OCI-LY7 (cell line): ENCODE measurements at regions not wholly inside any gene's neighbourhood (a gene's known extent, or its start where the extent isn't known, plus 50 kb on each side); places are given as distances from the start of the nearest gene placed in this dataset.

Experiments
- BruUV-seq: library from RNA; stranded (reverse); fragments of 400-500 nt; replicated peaks from 2 replicates; lab custom pipeline; 2021; lab: Mats Ljungman, UMichigan
- CTCF ChIA-PET: fragments of 300-600 bp; sonication (Branson Sonifier 250); formaldehyde crosslinking; loops from one replicate; lab custom pipeline; 2022; ENCODE audit warnings: antibody characterized with exemption; ENCODE audit not compliant: unreplicated experiment; lab: Charles Lee
- POLR2A ChIA-PET: fragments of 300-600 bp; sonication (Branson Sonifier 250); formaldehyde crosslinking; loops from one replicate; lab custom pipeline; 2022; ENCODE audit warnings: antibody characterized with exemption; lab: Charles Lee
- DNase-seq: peaks from one replicate; pipeline ENCODE4 v3.0.0-alpha.2; 2015; ENCODE audit warnings: low spot score
- H2AFZ ChIP-seq: fragments of 200-600 bp; sonication (generic), shearing (Covaris generic); 2 replicates; pipeline ENCODE4 v1.6.1; 2014; ENCODE audit warnings: mild to moderate bottlenecking, antibody characterized with exemption, low read length, moderate library complexity
- H3K27ac ChIP-seq: fragments of 200-600 bp; sonication (generic); 2 replicates; pipeline ENCODE4 v1.5.1; 2014; ENCODE audit warnings: mixed run types, low read depth, mild to moderate bottlenecking, moderate library complexity, low read length, inconsistent platforms; ENCODE audit not compliant: poor library complexity, severe bottlenecking
- H3K36me3 ChIP-seq: fragments of 200-600 bp; sonication (generic); 2 replicates; pipeline ENCODE4 v1.6.1; 2014; ENCODE audit warnings: mild to moderate bottlenecking, antibody characterized with exemption, low read length, moderate library complexity, mixed read lengths; ENCODE audit not compliant: insufficient read depth
- H3K4me1 ChIP-seq: fragments of 200-600 bp; sonication (generic); 2 replicates; pipeline ENCODE4 v1.5.1; 2014; ENCODE audit warnings: mild to moderate bottlenecking, low read length; ENCODE audit not compliant: insufficient read depth, poor library complexity, severe bottlenecking
- H3K4me2 ChIP-seq: fragments of 200-600 bp; sonication (generic); 2 replicates; pipeline ENCODE4 v1.6.1; 2014; ENCODE audit warnings: mild to moderate bottlenecking, low read length
- H3K4me3 ChIP-seq: fragments of 200-600 bp; sonication (generic); 2 replicates; pipeline ENCODE4 v1.5.1; 2014; ENCODE audit warnings: mild to moderate bottlenecking, low read depth, low read length; ENCODE audit not compliant: poor library complexity, severe bottlenecking
- H3K79me2 ChIP-seq: fragments of 200-600 bp; sonication (generic); 2 replicates; pipeline ENCODE4 v1.6.1; 2016; ENCODE audit warnings: low read depth, mild to moderate bottlenecking, low read length, moderate library complexity, mixed read lengths; ENCODE audit not compliant: insufficient read depth
- H3K9me2 ChIP-seq: fragments of 200-600 bp; sonication (generic); 2 replicates; pipeline ENCODE4 v1.6.1; 2016; ENCODE audit warnings: mild to moderate bottlenecking, low read length, mixed read lengths; ENCODE audit not compliant: insufficient read depth
- H3K9me3 ChIP-seq: fragments of 200-600 bp; sonication (generic); 2 replicates; pipeline ENCODE4 v1.6.1; 2014; ENCODE audit warnings: mild to moderate bottlenecking, mixed run types, low read length, mixed read lengths
- H4K20me1 ChIP-seq: fragments of 200-600 bp; sonication (generic); 2 replicates; pipeline ENCODE4 v1.6.1; 2014; ENCODE audit warnings: mild to moderate bottlenecking, antibody characterized with exemption, low read length, moderate library complexity, mixed read lengths; ENCODE audit not compliant: insufficient read depth
- EZH2phosphoT487 ChIP-seq: fragments of 200-600 bp; sonication (generic); IDR thresholded peaks from 2 replicates; pipeline ENCODE4 v1.6.1; 2018; ENCODE audit warnings: low read depth, borderline replicate concordance, mild to moderate bottlenecking, mixed run types, antibody characterized with exemption, low read length, moderate library complexity, mixed read lengths
- intact Hi-C: fragments of 100-400 bp; cut with micrococcal nuclease; formaldehyde crosslinking; loops from one replicate; pipeline ENCODE4 v1.10.0; 2022; ENCODE audit not compliant: unreplicated experiment
- TF ChIP-seq, protein P1 (sequence below): fragments of 200-600 bp; sonication (generic); conservative IDR thresholded peaks from 2 replicates; pipeline ENCODE4 v1.5.1; 2014; ENCODE audit warnings: mild to moderate bottlenecking, antibody characterized with exemption, low read length, moderate library complexity, mixed read lengths

DNA sequence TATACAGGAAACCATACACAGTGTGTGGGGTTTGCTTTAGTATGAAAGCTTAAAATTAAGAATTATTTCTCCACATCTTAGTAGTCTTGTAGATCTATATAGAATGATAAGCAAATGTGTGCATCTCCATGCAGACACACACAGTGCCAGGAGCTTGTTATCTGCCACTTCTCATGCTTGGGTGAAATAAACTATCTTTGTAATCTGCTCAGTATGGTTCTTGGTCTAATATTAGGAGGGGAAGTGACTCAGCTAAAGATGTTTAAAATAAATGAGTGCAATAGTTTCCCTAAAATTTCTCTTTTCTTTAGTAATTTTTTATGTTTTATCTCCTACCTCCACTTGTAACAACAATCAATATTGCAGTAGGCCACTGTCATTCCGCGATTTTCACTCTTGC, 689.6 kb downstream of the TAF11L14 start:
- Histone ChIP-seq H3K79me2 (no peaks in the 10 kb centered on the region), H3K27ac (no peak overlapping the region), H3K4me2 (no peak overlapping the region), H3K36me3 (no peaks in the 10 kb centered on the region), H3K4me1 (no peaks in the 10 kb centered on the region), H2AFZ (no peak overlapping the region), H4K20me1 (no peaks in the 10 kb centered on the region), H3K4me3 (no peak overlapping the region), H3K9me2 (no peaks in the 10 kb centered on the region), H3K9me3 (no peaks in the 10 kb centered on the region)
- ChIA-PET POLR2A (no interaction called here), CTCF (no interaction called here)
- no peak for DNase-seq
- no peak for TF ChIP-seq EZH2phosphoT487
- TF ChIP-seq, protein P1, sequence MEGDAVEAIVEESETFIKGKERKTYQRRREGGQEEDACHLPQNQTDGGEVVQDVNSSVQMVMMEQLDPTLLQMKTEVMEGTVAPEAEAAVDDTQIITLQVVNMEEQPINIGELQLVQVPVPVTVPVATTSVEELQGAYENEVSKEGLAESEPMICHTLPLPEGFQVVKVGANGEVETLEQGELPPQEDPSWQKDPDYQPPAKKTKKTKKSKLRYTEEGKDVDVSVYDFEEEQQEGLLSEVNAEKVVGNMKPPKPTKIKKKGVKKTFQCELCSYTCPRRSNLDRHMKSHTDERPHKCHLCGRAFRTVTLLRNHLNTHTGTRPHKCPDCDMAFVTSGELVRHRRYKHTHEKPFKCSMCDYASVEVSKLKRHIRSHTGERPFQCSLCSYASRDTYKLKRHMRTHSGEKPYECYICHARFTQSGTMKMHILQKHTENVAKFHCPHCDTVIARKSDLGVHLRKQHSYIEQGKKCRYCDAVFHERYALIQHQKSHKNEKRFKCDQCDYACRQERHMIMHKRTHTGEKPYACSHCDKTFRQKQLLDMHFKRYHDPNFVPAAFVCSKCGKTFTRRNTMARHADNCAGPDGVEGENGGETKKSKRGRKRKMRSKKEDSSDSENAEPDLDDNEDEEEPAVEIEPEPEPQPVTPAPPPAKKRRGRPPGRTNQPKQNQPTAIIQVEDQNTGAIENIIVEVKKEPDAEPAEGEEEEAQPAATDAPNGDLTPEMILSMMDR, result no peak
- no TSS peak for BruUV-seq
- intact Hi-C loops, result no loop called here

DNA sequence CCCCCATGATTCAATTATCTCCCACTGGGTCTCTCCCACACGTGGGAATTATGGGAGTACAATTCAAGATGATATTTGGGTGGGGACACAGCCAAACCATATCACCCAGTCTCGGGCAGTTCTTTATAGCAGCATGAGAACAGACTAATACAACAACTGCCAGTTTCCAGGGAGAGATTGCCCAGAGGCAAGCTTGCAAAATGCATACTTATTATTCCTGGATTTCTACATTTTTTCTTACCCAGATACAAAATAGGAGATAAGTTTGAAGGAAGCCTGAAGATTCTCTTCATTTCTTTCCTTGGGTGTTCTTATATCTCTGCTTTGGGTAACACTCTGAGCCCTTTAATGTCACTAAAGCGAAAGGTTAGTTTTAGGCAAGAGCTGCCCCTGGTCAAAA, 691.2 kb downstream of the TAF11L14 start:
- H3K36me3 ChIP-seq, result no peaks in the 10 kb centered on the region
- no peak overlapping the region for H3K4me2 ChIP-seq
- H2AFZ ChIP-seq, result no peak overlapping the region
- BruUV-seq, result no TSS peak
- POLR2A ChIA-PET, result no interaction called here
- no peaks in the 10 kb centered on the region for H4K20me1 ChIP-seq
- TF ChIP-seq EZH2phosphoT487, result no peak
- TF ChIP-seq, protein P1, result no peak
- H3K4me1 ChIP-seq, result no peaks in the 10 kb centered on the region
- no peak overlapping the region for H3K4me3 ChIP-seq
- no peak overlapping the region for H3K27ac ChIP-seq
- CTCF ChIA-PET, result no interaction called here
- H3K9me3 ChIP-seq, result no peaks in the 10 kb centered on the region
- DNase-seq, result no peak
- no peaks in the 10 kb centered on the region for H3K9me2 ChIP-seq
- no peaks in the 10 kb centered on the region for H3K79me2 ChIP-seq
- intact Hi-C loops, result no loop called here

DNA sequence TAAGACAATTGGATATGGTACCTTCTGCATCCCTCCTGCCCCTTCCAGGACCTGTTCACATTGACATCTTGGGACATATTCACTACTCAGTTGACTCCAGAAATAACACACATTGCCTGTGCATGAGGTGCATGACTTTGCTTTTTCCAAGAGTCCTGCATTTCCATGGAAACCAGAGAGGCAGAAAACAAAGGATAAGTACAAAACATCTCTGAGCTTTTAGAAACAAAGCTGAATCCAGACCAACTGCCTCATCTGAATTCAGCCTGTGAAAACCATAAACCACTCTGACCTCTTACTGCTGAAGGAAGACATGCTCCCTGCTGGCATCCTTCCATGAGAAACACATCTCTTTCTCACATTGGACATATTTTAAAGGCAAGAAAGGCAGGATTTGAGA, 695.1 kb downstream of the TAF11L14 start:
- intact Hi-C loops, result no loop called here
- Histone ChIP-seq H3K9me3 (no peaks in the 10 kb centered on the region), H3K27ac (no peak overlapping the region), H3K4me2 (no peak overlapping the region), H4K20me1 (no peaks in the 10 kb centered on the region), H3K36me3 (no peaks in the 10 kb centered on the region), H3K79me2 (no peaks in the 10 kb centered on the region), H3K4me3 (no peak overlapping the region), H3K9me2 (no peaks in the 10 kb centered on the region), H3K4me1 (no peaks in the 10 kb centered on the region), H2AFZ (no peak overlapping the region)
- TF ChIP-seq EZH2phosphoT487, result no peak
- TF ChIP-seq, protein P1, result no peak
- BruUV-seq, result no TSS peak
- CTCF ChIA-PET, result no interaction called here
- DNase-seq, result no peak
- POLR2A ChIA-PET, result no interaction called here
